ENCODE measurements at regions not wholly inside any gene's neighbourhood (a gene's known extent, or its start where the extent isn't known, plus 50 kb on each side); places are given as distances from the start of the nearest gene placed in this dataset.

DNA sequence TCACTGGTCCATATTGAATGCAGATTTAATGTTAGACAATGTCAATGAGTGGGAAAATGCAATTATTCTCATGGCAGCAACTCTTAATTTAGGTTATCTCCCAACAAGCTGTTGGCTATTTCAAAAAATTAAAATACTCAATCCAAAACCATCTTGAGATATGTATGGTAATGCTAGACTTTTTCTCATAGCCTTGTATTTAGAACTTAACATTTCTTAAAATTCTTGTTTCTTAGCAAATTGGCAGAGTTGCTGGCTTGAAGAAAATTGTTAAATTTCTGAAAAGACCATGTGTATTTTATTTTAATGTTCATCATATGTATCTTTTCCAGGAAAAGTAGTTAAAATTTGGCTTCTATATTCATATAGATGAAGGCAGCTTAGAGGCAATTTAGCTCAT, 1355.1 kb downstream of the PCDH9 start:
- Histone ChIP-seq H3K79me2 (ENCODE audit: insufficient read depth, low read length) (no peaks in the 10 kb centered on the region), H3K36me3 (ENCODE audit: insufficient read depth, low read length) (no peaks in the 10 kb centered on the region), H3K9ac (ENCODE audit: low read depth, low read length, poor library complexity, severe bottlenecking) (no peak overlapping the region), H3K4me3 (ENCODE audit: low read length, poor library complexity, severe bottlenecking) (no peak overlapping the region), H4K20me1 (ENCODE audit: insufficient read depth, low read length, poor library complexity, severe bottlenecking) (no peaks in the 10 kb centered on the region), H3K4me1 (ENCODE audit: insufficient read depth, low read length, poor library complexity, severe bottlenecking) (no peaks in the 10 kb centered on the region), H2AFZ (ENCODE audit: low read length) (no peak overlapping the region), H3K9me3 (ENCODE audit: insufficient read depth, low read depth, low read length) (no peaks in the 10 kb centered on the region), H3K4me2 (ENCODE audit: low read depth, low read length, poor library complexity, severe bottlenecking) (no peak overlapping the region), H3K27me3 (ENCODE audit: insufficient read depth, low read length, poor library complexity, severe bottlenecking) (no peaks in the 10 kb centered on the region), H3K9me2 (replicated peaks; ENCODE audit: low read depth, low read length) (no peaks in the 10 kb centered on the region), H3F3A (ENCODE audit: low read depth) (no peaks in the 10 kb centered on the region)
- no peak for TF ChIP-seq CTCF (conservative IDR thresholded peaks at IDR 0.05; ENCODE audit: low read length)
- TF ChIP-seq EZH2phosphoT487 (IDR thresholded peaks at IDR 0.05; ENCODE audit: borderline replicate concordance): no peak

- Histone ChIP-seq H3K4me3 (ENCODE audit: low read length, poor library complexity, severe bottlenecking) (no peak overlapping the region), H3K9me3 (ENCODE audit: insufficient read depth, low read depth, low read length) (no peaks in the 10 kb centered on the region), H3K27me3 (ENCODE audit: insufficient read depth, low read length, poor library complexity, severe bottlenecking) (no peaks in the 10 kb centered on the region), H4K20me1 (ENCODE audit: insufficient read depth, low read length, poor library complexity, severe bottlenecking) (no peaks in the 10 kb centered on the region), H3K36me3 (ENCODE audit: insufficient read depth, low read length) (no peaks in the 10 kb centered on the region), H3F3A (ENCODE audit: low read depth) (no peaks in the 10 kb centered on the region), H3K9me2 (replicated peaks; ENCODE audit: low read depth, low read length) (no peaks in the 10 kb centered on the region), H3K79me2 (ENCODE audit: insufficient read depth, low read length) (no peaks in the 10 kb centered on the region), H3K9ac (ENCODE audit: low read depth, low read length, poor library complexity, severe bottlenecking) (no peak overlapping the region), H3K4me2 (ENCODE audit: low read depth, low read length, poor library complexity, severe bottlenecking) (no peak overlapping the region), H3K4me1 (ENCODE audit: insufficient read depth, low read length, poor library complexity, severe bottlenecking) (no peaks in the 10 kb centered on the region), H2AFZ (ENCODE audit: low read length) (no peak overlapping the region)
- TF ChIP-seq CTCF (conservative IDR thresholded peaks at IDR 0.05; ENCODE audit: low read length) (no peak), EZH2phosphoT487 (IDR thresholded peaks at IDR 0.05; ENCODE audit: borderline replicate concordance) (no peak)
Observed at GRCh38 chr13:65872448-65872847, 1357.7 kb downstream of the PCDH9 start.

DNA sequence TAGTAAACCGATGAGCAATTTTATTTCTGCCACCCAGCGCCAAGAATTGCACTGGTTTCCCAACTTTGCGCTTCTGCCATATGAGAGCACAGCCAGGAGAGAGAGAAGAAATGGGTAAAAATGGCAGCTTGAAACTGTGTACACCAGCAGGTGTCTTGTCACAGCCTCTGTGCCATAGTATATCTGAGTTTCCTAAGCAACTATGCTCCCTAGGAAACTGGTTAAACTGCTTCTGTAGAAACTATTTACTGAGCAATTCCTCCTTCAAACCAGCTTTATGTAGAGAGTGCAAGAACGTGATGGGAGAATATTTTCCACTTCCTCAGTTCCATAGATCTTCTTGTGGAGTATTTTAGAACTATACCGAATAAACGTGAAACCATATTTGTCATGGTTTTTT, 1361.3 kb downstream of the PCDH9 start:
- no peak overlapping the region for H2AFZ ChIP-seq (ENCODE audit: low read length)
- H3F3A ChIP-seq (ENCODE audit: low read depth): no peaks in the 10 kb centered on the region
- no peaks in the 10 kb centered on the region for H3K9me3 ChIP-seq (ENCODE audit: insufficient read depth, low read depth, low read length)
- H4K20me1 ChIP-seq (ENCODE audit: insufficient read depth, low read length, poor library complexity, severe bottlenecking): no peaks in the 10 kb centered on the region
- H3K36me3 ChIP-seq (ENCODE audit: insufficient read depth, low read length): no peaks in the 10 kb centered on the region
- H3K4me2 ChIP-seq (ENCODE audit: low read depth, low read length, poor library complexity, severe bottlenecking): no peak overlapping the region
- no peak overlapping the region for H3K4me3 ChIP-seq (ENCODE audit: low read length, poor library complexity, severe bottlenecking)
- no peak for TF ChIP-seq EZH2phosphoT487 (IDR thresholded peaks at IDR 0.05; ENCODE audit: borderline replicate concordance)
- no peak for TF ChIP-seq CTCF (conservative IDR thresholded peaks at IDR 0.05; ENCODE audit: low read length)
- H3K9ac ChIP-seq (ENCODE audit: low read depth, low read length, poor library complexity, severe bottlenecking): no peak overlapping the region
- no peaks in the 10 kb centered on the region for H3K4me1 ChIP-seq (ENCODE audit: insufficient read depth, low read length, poor library complexity, severe bottlenecking)
- no peaks in the 10 kb centered on the region for H3K79me2 ChIP-seq (ENCODE audit: insufficient read depth, low read length)
- H3K27me3 ChIP-seq (ENCODE audit: insufficient read depth, low read length, poor library complexity, severe bottlenecking): no peaks in the 10 kb centered on the region
- no peaks in the 10 kb centered on the region for H3K9me2 ChIP-seq (replicated peaks; ENCODE audit: low read depth, low read length)

Measured in Loucy (cell line).